ENCODE measurements at regions not wholly inside any gene's neighbourhood (a gene's known extent, or its start where the extent isn't known, plus 50 kb on each side); places are given as distances from the start of the nearest gene placed in this dataset.
"Not testable (repeated sequence)": the region's sequence is repeated elsewhere in the genome, so short reads cannot be mapped to it uniquely, and the experiment has no call there.

- DNase-seq: no peak
These were observed 418.4 kb upstream of the PMFBP1 start for GRCh38 chr16:72590151-72590937.

GRCh38 chr16:72588551-72588950 lies 416.6 kb upstream of the PMFBP1 start:
- DNase-seq: no peak

- DNase-seq: not testable (repeated sequence)
These were observed 406.1 kb upstream of the PMFBP1 start for GRCh38 chr16:72578061-72578460.

GRCh38 chr16:72576189-72576588 lies 404.2 kb upstream of the PMFBP1 start:
- DNase-seq: no peak

GRCh38 chr16:72569677-72570076 lies 397.7 kb upstream of the PMFBP1 start:
- no peak for DNase-seq

- DNase-seq: no peak
These were observed 396.5 kb upstream of the PMFBP1 start for GRCh38 chr16:72568502-72568901.

- no peak for DNase-seq
These were observed 394.2 kb upstream of the PMFBP1 start for GRCh38 chr16:72566174-72566573.

GRCh38 chr16:72565106-72565505 lies 393.2 kb upstream of the PMFBP1 start:
- DNase-seq: no peak

GRCh38 chr16:72560617-72561016 lies 388.7 kb upstream of the PMFBP1 start:
- no peak for DNase-seq

GRCh38 chr16:72558501-72558900 lies 386.5 kb upstream of the PMFBP1 start:
- no peak for DNase-seq

GRCh38 chr16:72554935-72555334 lies 383.0 kb upstream of the PMFBP1 start:
- DNase-seq: no peak

- no peak for DNase-seq
These were observed 380.7 kb upstream of the PMFBP1 start for GRCh38 chr16:72552654-72553053.

- no peak for DNase-seq
These were observed 379.7 kb upstream of the PMFBP1 start for GRCh38 chr16:72551649-72552048.

GRCh38 chr16:72549878-72550277 lies 377.9 kb upstream of the PMFBP1 start:
- DNase-seq: no peak

GRCh38 chr16:72542102-72542501 lies 370.1 kb upstream of the PMFBP1 start:
- no peak for DNase-seq

GRCh38 chr16:72537664-72538063 lies 365.7 kb upstream of the PMFBP1 start:
- DNase-seq: no peak

- DNase-seq: no peak
These were observed 364.9 kb upstream of the PMFBP1 start for GRCh38 chr16:72536723-72537435.

- DNase-seq: no peak
These were observed 361.0 kb upstream of the PMFBP1 start for GRCh38 chr16:72532906-72533410.

- DNase-seq: no peak
These were observed 358.5 kb upstream of the PMFBP1 start for GRCh38 chr16:72530434-72530833.

GRCh38 chr16:72523087-72523486 lies 351.1 kb upstream of the PMFBP1 start:
- DNase-seq: no peak

- DNase-seq: no peak
These were observed 345.2 kb upstream of the PMFBP1 start for GRCh38 chr16:72517154-72517553.

- DNase-seq: no peak
These were observed 339.2 kb upstream of the PMFBP1 start for GRCh38 chr16:72511171-72511570.

- no peak for DNase-seq
These were observed 336.2 kb upstream of the PMFBP1 start for GRCh38 chr16:72508191-72508590.

GRCh38 chr16:72502594-72503005 lies 330.6 kb upstream of the PMFBP1 start:
- DNase-seq: no peak

Measured in stimulated activated CD4-positive, alpha-beta T cell treated with anti-CD3 and anti-CD28 coated beads, Interleukin-12 subunit alpha, Interleukin-12 subunit beta, amount 100 ng/mL, for 4 hours (primary cell).